Uterus (tissue), 3 donors: ENCODE measurements at regions not wholly inside any gene's neighbourhood (a gene's known extent, or its start where the extent isn't known, plus 50 kb on each side); places are given as distances from the start of the nearest gene placed in this dataset.

ENCODE experiments used
- DNase-seq, 2 donors: peaks; one replicate each; pipeline ENCODE4 v3.0.0-alpha.2; 2019 to 2020
- H3K27ac ChIP-seq, 2 donors: fragments of 200-600 bp; sonication (generic); 1 replicate in 1 of 2; 2 replicates in 1 of 2; pipeline ENCODE4 v1.5.1; 2016 to 2018
- H3K27me3 ChIP-seq, 2 donors: fragments of 200-600 bp; sonication (generic); one replicate each; pipeline ENCODE4 v1.5.1; 2018 to 2019; ENCODE audit warnings: control low read depth in 1 of 2
- H3K36me3 ChIP-seq, 2 donors: fragments of 200-600 bp; sonication (generic); one replicate each; pipeline ENCODE4 v1.5.1; 2019; ENCODE audit warnings: control low read depth in 1 of 2
- H3K4me1 ChIP-seq, 2 donors: fragments of 200-600 bp; sonication (generic); one replicate each; pipeline ENCODE4 v1.5.1; 2018 to 2019; ENCODE audit warnings: control low read depth in 1 of 2
- H3K4me3 ChIP-seq, 2 donors: fragments of 200-600 bp; sonication (generic); 1 replicate in 1 of 2; 2 replicates in 1 of 2; pipeline ENCODE4 v1.5.1; 2018 to 2019; ENCODE audit warnings: mild to moderate bottlenecking in 1 of 2
- H3K9me3 ChIP-seq, 2 donors: fragments of 200-600 bp; sonication (generic); one replicate each; pipeline ENCODE4 v1.5.1; 2019; ENCODE audit warnings: control low read depth in 1 of 2
- POLR2A ChIP-seq, 2 donors: fragments of 450-650 bp; IDR thresholded peaks; one replicate each; pipeline ENCODE4 v1.6.1; 2016; ENCODE audit warnings: antibody characterized with exemption in 2 of 2, mild to moderate bottlenecking in 1 of 2, moderate library complexity in 1 of 2
- intact Hi-C: fragments of 100-400 bp; cut with DNase I; formaldehyde crosslinking; loops from one replicate; pipeline ENCODE4 v1.15.1; 2023; ENCODE audit warnings: low total_unique reads
- TF ChIP-seq, protein P1 (sequence below), 4 experiments: fragments of 200-600 bp in 2 of 4; fragments of 450-650 bp in 2 of 4; sonication (generic) in 2 of 4; IDR thresholded peaks; one replicate each; pipeline ENCODE4 v1.5.1; 2016 to 2019; ENCODE audit warnings: antibody characterized with exemption in 4 of 4, mild to moderate bottlenecking in 2 of 4, moderate library complexity in 1 of 4
- donor health status: DM: yes; HTN: yes; CAD: no.

DNA sequence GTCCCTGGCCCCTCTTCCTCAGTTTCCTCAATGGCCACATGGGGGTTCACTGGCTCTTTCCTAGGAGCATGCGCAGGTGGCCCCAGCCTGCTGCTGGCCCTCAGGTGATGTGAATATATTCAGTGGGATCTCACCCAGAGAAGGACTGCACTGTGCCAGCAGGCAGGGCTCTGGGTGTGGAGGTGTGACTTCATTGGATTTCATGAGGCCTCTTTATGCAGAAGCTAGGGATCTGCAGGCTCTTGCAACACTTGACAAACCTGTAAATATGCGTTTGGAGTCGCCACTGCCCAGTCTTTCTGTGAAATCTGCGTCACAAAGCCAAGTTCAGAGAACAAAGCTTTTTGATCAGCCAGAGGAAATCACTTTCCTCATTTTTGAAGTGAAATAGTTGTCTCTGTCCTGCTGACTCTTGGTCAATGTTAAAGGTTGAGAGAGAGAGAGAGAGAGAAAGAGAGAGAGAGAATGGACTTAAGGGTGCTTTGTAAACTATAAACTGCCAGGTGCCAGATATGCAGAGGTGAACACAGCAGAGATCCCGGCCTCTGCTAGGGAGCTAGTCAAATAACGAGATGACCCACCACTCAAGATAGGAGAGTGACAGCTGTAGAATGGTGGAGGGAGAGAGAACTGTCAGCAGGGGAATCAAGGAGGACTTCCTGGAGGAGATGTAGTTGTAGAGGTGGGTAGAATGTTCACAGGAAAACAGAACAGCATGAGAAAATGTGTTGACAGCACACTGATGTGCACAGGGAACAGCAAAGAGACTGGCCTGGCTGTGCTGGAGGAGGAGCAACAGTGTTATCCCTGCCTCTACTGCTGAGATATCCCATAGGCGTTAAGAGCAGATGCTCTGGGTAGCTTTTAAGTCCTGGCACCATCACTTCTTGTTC lies 167.0 kb upstream of the ZNF618 start:
- no peaks in the 10 kb centered on the region for H3K27me3 ChIP-seq
- no peaks in the 10 kb centered on the region for H3K4me1 ChIP-seq
- intact Hi-C loops, result no loop called here
- DNase-seq, result no peak
- no peaks in the 10 kb centered on the region for H3K36me3 ChIP-seq
- H3K9me3 ChIP-seq, result no peaks in the 10 kb centered on the region
- H3K4me3 ChIP-seq, result no peak overlapping the region
- H3K27ac ChIP-seq, result no peak overlapping the region
- TF ChIP-seq, protein P1, sequence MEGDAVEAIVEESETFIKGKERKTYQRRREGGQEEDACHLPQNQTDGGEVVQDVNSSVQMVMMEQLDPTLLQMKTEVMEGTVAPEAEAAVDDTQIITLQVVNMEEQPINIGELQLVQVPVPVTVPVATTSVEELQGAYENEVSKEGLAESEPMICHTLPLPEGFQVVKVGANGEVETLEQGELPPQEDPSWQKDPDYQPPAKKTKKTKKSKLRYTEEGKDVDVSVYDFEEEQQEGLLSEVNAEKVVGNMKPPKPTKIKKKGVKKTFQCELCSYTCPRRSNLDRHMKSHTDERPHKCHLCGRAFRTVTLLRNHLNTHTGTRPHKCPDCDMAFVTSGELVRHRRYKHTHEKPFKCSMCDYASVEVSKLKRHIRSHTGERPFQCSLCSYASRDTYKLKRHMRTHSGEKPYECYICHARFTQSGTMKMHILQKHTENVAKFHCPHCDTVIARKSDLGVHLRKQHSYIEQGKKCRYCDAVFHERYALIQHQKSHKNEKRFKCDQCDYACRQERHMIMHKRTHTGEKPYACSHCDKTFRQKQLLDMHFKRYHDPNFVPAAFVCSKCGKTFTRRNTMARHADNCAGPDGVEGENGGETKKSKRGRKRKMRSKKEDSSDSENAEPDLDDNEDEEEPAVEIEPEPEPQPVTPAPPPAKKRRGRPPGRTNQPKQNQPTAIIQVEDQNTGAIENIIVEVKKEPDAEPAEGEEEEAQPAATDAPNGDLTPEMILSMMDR (IDR thresholded peaks at IDR 0.05), result no peak
- TF ChIP-seq POLR2A (IDR thresholded peaks at IDR 0.05), result no peak

DNA sequence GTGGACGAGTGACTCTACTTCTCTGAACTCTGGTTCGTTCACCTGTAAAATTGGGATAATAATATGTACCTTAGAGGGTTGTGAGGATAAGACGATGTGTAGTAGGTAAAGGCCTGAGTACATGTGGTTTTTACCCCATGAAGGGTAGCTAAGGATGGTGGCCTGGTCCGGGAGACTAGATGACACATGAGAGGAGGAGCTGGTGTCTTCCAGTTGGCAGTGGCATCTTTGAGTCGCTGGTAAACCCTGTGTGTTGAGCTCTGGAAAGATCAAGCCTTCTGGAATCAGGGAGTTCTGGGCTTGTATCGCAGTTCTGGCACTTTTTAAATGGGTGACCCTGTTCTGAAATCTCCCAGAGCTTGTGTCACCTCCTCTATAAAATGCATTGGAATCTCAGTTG lies 166.4 kb upstream of the ZNF618 start:
- no peak overlapping the region for H3K27ac ChIP-seq
- DNase-seq, result no peak
- no peak overlapping the region for H3K4me3 ChIP-seq
- H3K9me3 ChIP-seq, result no peaks in the 10 kb centered on the region
- no peaks in the 10 kb centered on the region for H3K27me3 ChIP-seq
- no peaks in the 10 kb centered on the region for H3K4me1 ChIP-seq
- no peak for TF ChIP-seq POLR2A (IDR thresholded peaks at IDR 0.05)
- TF ChIP-seq, protein P1 (IDR thresholded peaks at IDR 0.05), result no peak
- no peaks in the 10 kb centered on the region for H3K36me3 ChIP-seq
- intact Hi-C loops, result no loop called here

GRCh38 chr9:113711251-113711650 lies 164.9 kb upstream of the ZNF618 start:
- Histone ChIP-seq H3K27ac (no peak overlapping the region), H3K36me3 (no peaks in the 10 kb centered on the region), H3K27me3 (no peaks in the 10 kb centered on the region), H3K9me3 (no peaks in the 10 kb centered on the region), H3K4me3 (no peak overlapping the region), H3K4me1 (no peaks in the 10 kb centered on the region)
- intact Hi-C loops, result no loop called here
- no peak for TF ChIP-seq POLR2A (IDR thresholded peaks at IDR 0.05)
- TF ChIP-seq, protein P1 (IDR thresholded peaks at IDR 0.05), result no peak
- no peak for DNase-seq

GRCh38 chr9:113712053-113712452 lies 164.1 kb upstream of the ZNF618 start:
- intact Hi-C loops, result no loop called here
- Histone ChIP-seq H3K36me3 (no peaks in the 10 kb centered on the region), H3K9me3 (no peaks in the 10 kb centered on the region), H3K4me1 (no peaks in the 10 kb centered on the region), H3K4me3 (no peak overlapping the region), H3K27ac (no peak overlapping the region), H3K27me3 (no peaks in the 10 kb centered on the region)
- TF ChIP-seq, protein P1 (IDR thresholded peaks at IDR 0.05), result no peak
- no peak for TF ChIP-seq POLR2A (IDR thresholded peaks at IDR 0.05)
- DNase-seq, result no peak

DNA sequence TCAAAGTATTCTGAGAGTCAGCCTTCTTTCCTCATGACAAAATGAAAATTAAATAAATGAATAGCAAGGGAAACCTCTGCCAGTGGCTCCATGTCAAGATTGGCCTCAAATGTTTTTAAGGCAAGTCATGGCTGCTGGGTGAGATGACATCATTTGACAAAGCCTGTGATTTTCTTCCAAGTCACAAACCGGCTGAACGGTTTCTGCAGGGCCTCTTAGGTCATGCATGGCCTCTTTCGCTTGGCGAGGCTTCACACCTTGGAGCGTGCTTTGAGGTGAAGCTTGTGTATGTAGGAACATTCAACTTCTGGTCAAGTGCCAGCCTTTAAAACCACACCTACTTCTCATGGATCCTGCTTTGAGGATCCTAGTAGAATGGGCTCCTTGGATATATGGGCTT lies 161.0 kb upstream of the ZNF618 start:
- Histone ChIP-seq H3K4me3 (no peak overlapping the region), H3K36me3 (no peaks in the 10 kb centered on the region), H3K4me1 (no peaks in the 10 kb centered on the region), H3K27me3 (no peaks in the 10 kb centered on the region), H3K9me3 (no peaks in the 10 kb centered on the region), H3K27ac (no peak overlapping the region)
- intact Hi-C loops, result no loop called here
- no peak for TF ChIP-seq POLR2A (IDR thresholded peaks at IDR 0.05)
- TF ChIP-seq, protein P1 (IDR thresholded peaks at IDR 0.05), result no peak
- no peak for DNase-seq
